GM18951 (cell line): ENCODE measurements at regions not wholly inside any gene's neighbourhood (a gene's known extent, or its start where the extent isn't known, plus 50 kb on each side); places are given as distances from the start of the nearest gene placed in this dataset.

Experiments
- POLR2A ChIP-seq: IDR thresholded peaks from 4 replicates; pipeline ENCODE4 v1.6.1; 2011; ENCODE audit warnings: mild to moderate bottlenecking; ENCODE audit not compliant: insufficient read length, insufficient read depth; ENCODE audit errors: extremely low read depth
- in situ Hi-C: fragments of 300-500 bp; cut with MboI; formaldehyde crosslinking; loops from one replicate; pipeline ENCODE4 v1.12.0; 2022; ENCODE audit warnings: low sequenced_read_pairs, mixed read lengths, inconsistent platforms; ENCODE audit not compliant: unreplicated experiment

DNA sequence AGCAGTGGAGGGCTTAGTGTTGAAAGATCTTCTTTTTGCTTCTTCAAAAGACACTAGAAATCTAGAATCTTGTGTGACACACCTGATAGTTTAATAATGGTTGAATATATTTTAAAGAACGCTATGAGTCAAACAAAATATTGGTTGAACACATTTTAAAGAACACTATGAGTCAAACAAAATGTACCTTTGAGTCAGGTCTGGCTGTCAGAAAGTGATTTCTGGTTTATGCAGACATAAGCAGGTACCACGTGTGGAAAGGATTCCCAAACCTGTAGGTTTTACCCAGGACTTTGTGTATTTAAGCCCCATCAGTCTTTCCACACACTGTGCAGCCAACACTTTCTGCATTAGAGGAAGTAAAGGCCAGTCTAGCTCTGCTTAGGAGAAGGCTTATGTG lies 366.7 kb upstream of the TENM4 start:
- TF ChIP-seq POLR2A, result no peak
- in situ Hi-C loops, result no loop called here

DNA sequence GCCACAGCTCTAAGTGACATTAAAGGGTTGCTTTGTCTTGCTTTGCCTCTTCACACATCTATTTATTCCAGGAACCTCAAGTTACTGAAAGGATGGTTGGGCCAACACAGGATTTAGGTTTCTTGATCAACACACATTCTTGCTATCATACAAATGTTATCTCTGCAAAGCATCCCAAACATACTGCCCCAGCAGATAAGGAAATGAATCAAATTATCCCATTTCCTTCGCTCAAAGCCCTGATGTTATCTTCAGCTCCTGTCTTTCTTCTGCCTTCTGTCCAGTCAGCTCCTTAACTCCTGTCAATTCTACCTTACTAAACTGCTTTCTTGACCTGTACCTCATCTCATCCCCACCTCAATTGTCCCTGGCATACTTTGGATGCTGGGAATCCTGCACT lies 355.9 kb upstream of the TENM4 start:
- in situ Hi-C loops, result no loop called here
- no peak for TF ChIP-seq POLR2A

GRCh38 chr11:79794484-79795393 lies 353.9 kb upstream of the TENM4 start:
- no peak for TF ChIP-seq POLR2A
- in situ Hi-C loops, result no loop called here

DNA sequence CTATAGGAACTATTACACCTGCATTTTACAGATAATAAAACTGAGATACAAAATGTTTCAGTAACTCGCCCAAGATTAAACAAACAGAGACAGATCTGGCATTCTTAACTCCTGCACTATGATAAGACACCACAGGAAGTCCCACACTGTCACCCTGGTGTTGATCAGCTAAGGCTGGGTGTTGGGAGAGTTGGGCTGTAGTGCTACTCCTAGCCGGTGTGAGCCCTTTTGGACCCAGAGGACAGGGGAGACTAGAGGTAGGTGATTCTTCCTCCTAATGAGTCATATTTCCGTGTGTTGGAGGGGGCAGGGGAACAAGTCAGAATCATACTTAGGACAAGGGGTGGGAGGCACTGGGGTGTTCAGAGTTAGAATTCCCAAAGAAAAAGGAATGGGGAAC lies 353.2 kb upstream of the TENM4 start:
- in situ Hi-C loops, result no loop called here
- no peak for TF ChIP-seq POLR2A

- in situ Hi-C loops, result no loop called here
- TF ChIP-seq POLR2A, result no peak
Measured at GRCh38 chr11:79786961-79787360, 346.1 kb upstream of the TENM4 start.

DNA sequence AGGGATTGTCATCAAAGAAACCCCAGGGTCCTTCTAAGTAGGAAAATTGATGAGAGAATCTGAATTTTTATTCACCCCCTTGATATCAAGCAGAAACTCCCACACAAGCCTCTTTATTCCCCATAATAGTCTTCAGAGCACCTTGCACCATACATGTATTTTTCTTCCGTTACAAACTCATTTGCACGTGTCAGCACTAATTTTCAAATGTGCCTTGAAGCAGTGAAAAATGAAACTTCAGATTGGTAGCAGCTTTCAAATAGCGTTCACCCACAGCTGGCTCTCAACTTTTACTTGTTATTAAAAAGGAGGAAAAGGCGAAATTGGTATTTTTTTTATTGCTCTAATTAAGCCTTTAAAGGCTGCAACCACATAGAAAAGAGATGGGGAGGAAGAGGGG lies 343.0 kb upstream of the TENM4 start:
- TF ChIP-seq POLR2A, result no peak
- in situ Hi-C loops, result no loop called here

GRCh38 chr11:79768343-79768742 lies 327.5 kb upstream of the TENM4 start:
- in situ Hi-C loops, result no loop called here
- no peak for TF ChIP-seq POLR2A

DNA sequence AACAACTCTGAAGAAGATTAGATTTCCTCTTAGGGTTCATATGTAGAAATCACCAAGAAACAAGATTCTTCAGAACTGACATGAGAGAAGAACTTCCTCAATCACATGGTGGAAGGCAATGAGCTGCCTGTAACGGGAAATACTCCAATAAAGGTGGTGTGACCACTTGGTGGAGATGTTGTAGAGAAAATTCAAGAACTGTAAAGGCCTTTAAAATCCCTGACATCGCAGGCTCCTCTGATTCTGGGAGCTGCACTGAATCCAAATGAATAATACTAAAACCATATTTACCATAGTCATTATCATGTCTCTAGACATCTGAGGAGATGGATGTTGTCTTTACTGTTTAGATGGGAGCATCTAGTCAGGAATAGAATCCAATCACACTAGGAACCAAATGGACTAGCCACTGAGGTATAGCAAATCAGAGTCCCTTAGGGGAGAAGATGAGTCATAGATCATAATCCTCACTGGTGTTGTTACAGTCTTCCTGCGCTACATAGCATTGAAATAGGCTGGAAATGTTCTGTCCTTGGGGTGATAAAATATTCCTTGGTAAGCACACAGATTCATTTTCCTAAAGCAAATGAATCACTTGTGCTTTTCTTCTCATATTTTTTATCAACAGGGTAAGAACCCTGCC lies 321.6 kb upstream of the TENM4 start:
- in situ Hi-C loops, result no loop called here

DNA sequence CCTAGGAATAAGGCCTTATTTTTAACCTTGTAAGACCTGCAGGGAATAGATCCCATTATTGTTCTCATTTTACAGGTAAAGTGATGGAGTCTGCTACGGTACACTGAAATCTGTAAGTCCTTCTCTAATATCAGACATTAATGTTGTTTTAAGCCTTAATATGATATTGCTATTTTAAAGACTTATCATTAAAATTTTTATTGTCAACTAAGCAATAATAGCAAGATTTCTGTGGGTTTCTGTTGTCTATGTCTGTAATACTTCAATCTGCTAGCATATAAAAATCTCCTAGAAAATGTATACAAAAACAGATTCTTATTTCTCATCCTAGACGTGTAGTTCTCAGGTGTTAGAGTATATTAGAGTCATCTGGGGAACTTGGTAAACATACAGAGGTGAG lies 317.5 kb upstream of the TENM4 start:
- in situ Hi-C loops, result no loop called here
- no peak for TF ChIP-seq POLR2A

More for the DNA sequence above, 321.6 kb upstream of the TENM4 start:
- no peak for TF ChIP-seq POLR2A

DNA sequence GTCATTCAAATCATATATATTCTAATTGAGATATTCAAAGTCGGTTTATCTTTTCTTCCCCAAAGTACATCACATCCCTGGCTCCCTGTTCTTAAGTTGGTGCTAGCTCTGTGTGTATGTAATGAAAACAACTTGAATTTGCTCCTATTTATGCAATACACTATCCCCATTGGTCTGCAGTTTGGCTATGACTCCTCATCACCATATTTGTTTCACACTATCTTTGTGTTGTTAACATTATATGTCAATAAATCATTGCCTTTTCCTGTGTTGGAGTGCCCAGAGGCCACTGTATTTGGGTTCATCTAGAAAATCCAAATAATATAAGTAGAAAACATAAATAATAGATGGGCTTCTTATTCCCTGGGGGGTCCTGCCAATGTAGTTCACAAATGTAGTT lies 306.6 kb upstream of the TENM4 start:
- in situ Hi-C loops, result no loop called here
- TF ChIP-seq POLR2A, result no peak

GRCh38 chr11:79744941-79745340 lies 304.1 kb upstream of the TENM4 start:
- in situ Hi-C loops, result no loop called here
- TF ChIP-seq POLR2A, result no peak

- TF ChIP-seq POLR2A, result no peak
- in situ Hi-C loops, result no loop called here
Measured at GRCh38 chr11:79742176-79742575, 301.3 kb upstream of the TENM4 start.

DNA sequence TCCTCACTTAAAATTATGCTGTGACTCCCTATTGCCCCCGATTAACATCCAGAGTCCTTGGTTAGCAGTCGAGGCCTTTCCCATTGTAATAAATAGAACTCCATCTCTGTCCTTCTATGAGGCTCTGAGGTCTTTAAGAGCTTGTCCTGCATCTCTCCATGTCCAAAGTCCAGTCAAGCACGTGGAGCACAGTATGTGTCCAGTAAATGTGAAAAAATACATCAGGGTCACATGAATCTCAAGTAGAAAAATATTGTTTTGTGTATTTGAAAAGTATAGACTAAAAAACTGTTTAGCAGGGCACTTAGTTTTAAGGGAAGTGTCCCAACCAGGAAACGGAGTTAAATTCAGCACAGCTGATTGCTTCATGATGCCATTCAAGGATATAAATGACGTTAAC lies 298.8 kb upstream of the TENM4 start:
- no peak for TF ChIP-seq POLR2A
- in situ Hi-C loops, result no loop called here

DNA sequence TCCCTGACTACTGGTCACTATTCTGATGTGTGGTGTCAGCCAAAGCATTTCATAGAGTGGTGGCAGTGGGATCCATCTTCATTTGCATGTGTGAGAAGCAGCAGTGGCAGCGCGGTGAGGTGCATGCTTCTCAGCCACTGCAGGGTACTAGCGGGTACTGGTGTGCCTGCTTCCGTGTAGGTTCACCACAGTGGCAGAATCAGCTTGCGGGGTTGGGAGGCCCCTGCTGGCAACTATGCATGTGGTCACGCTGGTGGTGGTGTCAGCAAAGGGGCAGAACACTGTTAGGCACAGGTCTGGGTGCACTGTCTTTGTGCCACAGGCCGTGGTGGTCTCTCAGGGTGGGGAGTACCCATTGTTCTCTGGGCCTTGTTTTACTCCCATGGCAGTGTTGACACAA lies 286.4 kb upstream of the TENM4 start:
- TF ChIP-seq POLR2A, result no peak
- in situ Hi-C loops, result no loop called here
